ENCODE measurements at regions not wholly inside any gene's neighbourhood (a gene's known extent, or its start where the extent isn't known, plus 50 kb on each side); places are given as distances from the start of the nearest gene placed in this dataset.

DNA sequence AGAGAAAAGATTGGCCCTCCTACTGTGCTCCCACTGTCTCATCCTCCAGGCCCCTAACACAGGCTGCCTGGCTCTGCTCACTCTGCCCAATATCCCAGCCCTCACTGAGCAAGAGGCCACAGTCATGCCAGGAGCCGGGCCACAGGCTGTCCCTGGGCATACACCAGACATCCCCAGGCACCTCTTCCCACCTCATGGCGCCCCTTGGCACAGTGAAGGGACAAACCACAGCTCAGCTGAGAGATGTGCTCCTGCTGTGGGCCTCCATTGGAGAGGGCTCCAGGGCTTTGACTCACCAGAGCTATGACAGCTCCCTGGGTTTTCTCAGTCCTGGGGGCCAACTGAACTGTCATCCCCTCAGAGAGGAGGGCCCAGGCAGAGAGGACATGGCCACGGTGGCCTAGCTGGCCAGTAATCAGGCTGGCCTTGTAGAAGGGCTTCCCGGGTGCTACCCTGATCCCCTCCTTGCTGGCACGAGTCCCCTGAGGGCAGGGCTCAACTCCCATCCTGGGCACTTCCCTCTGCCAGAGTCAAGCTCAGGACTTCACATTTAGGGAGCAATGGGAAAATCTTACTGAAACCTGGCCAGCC lies 220.9 kb downstream of the TUBA3C start:
- Histone ChIP-seq H3K9me3 (ENCODE audit: control insufficient read depth, low read depth, low read length) (peaks cover 93% of the 10 kb centered on the region), H2BK120ac (ENCODE audit: low read depth, low read length, poor library complexity, severe bottlenecking) (no peak overlapping the region), H4K5ac (ENCODE audit: insufficient read length, low read depth, low read length) (no peak overlapping the region), H2AFZ (ENCODE audit: low read length) (no peak overlapping the region), H4K20me1 (ENCODE audit: control insufficient read depth, insufficient read depth, insufficient read length) (no peaks in the 10 kb centered on the region), H2BK12ac (ENCODE audit: insufficient read length, low read depth, low read length) (no peak overlapping the region), H3K14ac (ENCODE audit: insufficient read depth, low read length) (no peak overlapping the region), H3K27ac (ENCODE audit: insufficient read length, low read depth, low read length) (no peak overlapping the region), H4K91ac (ENCODE audit: insufficient read length, low read depth, low read length) (no peak overlapping the region), H3K27me3 (ENCODE audit: insufficient read depth, low read length) (no peaks in the 10 kb centered on the region), H2AK5ac (ENCODE audit: insufficient read length, low read length) (no peak overlapping the region), H2BK5ac (ENCODE audit: insufficient read length, low read length) (no peak overlapping the region), H2BK20ac (ENCODE audit: low read depth, low read length, poor library complexity, severe bottlenecking) (no peak overlapping the region), H3K18ac (ENCODE audit: insufficient read length, low read depth, low read length) (no peak overlapping the region), H3K79me1 (ENCODE audit: insufficient read depth, low read depth, low read length, poor library complexity, severe bottlenecking) (no peaks in the 10 kb centered on the region), H3K4ac (ENCODE audit: low read depth, low read length) (no peak overlapping the region), H2BK15ac (ENCODE audit: low read depth, low read length) (no peak overlapping the region), H3K23me2 (ENCODE audit: insufficient read length, low read depth, low read length, poor library complexity, severe bottlenecking) (peaks cover 2% of the 10 kb centered on the region), H3K23ac (ENCODE audit: insufficient read length, low read depth, low read length) (no peak overlapping the region), H3K4me2 (ENCODE audit: insufficient read depth, insufficient read length, low read length) (no peak overlapping the region), H3K4me1 (ENCODE audit: insufficient read depth, low read length) (no peaks in the 10 kb centered on the region), H3T11ph (ENCODE audit: low read length) (no peak overlapping the region), H3K56ac (ENCODE audit: insufficient read length, low read depth, low read length) (no peak overlapping the region), H3K9ac (ENCODE audit: extremely low read depth, insufficient read length, low read length) (no peak overlapping the region), H4K8ac (replicated peaks; ENCODE audit: insufficient read length, low read depth, low read length) (no peak overlapping the region), H3K79me2 (ENCODE audit: insufficient read depth, low read length) (no peaks in the 10 kb centered on the region)
- WGBS (ENCODE audit: extremely low coverage, insufficient read length, low lambda C conversion rate): no CpG with 5 or more reads among the region's 5 CpGs
- Mint-ChIP-seq H3K4me1 (no peaks in the 10 kb centered on the region), H3K36me3 (ENCODE audit: insufficient read depth in 1 of 3, low read depth in 3 of 3) (peaks cover 14 to 24% (median 17%) of the 10 kb centered on the region in 3 experiments), H3K27me3 (ENCODE audit: low read depth) (peaks cover 4% of the 10 kb centered on the region), H3K4me3 (no peak overlapping the region), H3K27ac (no peak overlapping the region), H3K9me3 (peaks cover 94 to 97% of the 10 kb centered on the region in 2 experiments)
- TF ChIP-seq, protein P1, sequence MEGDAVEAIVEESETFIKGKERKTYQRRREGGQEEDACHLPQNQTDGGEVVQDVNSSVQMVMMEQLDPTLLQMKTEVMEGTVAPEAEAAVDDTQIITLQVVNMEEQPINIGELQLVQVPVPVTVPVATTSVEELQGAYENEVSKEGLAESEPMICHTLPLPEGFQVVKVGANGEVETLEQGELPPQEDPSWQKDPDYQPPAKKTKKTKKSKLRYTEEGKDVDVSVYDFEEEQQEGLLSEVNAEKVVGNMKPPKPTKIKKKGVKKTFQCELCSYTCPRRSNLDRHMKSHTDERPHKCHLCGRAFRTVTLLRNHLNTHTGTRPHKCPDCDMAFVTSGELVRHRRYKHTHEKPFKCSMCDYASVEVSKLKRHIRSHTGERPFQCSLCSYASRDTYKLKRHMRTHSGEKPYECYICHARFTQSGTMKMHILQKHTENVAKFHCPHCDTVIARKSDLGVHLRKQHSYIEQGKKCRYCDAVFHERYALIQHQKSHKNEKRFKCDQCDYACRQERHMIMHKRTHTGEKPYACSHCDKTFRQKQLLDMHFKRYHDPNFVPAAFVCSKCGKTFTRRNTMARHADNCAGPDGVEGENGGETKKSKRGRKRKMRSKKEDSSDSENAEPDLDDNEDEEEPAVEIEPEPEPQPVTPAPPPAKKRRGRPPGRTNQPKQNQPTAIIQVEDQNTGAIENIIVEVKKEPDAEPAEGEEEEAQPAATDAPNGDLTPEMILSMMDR (conservative IDR thresholded peaks at IDR 0.05): no peak
- no peak for DNase-seq
